ENCODE measurements at regions not wholly inside any gene's neighbourhood (a gene's known extent, or its start where the extent isn't known, plus 50 kb on each side); places are given as distances from the start of the nearest gene placed in this dataset.
"Not testable (repeated sequence)": the region's sequence is repeated elsewhere in the genome, so short reads cannot be mapped to it uniquely, and the experiment has no call there.

DNA sequence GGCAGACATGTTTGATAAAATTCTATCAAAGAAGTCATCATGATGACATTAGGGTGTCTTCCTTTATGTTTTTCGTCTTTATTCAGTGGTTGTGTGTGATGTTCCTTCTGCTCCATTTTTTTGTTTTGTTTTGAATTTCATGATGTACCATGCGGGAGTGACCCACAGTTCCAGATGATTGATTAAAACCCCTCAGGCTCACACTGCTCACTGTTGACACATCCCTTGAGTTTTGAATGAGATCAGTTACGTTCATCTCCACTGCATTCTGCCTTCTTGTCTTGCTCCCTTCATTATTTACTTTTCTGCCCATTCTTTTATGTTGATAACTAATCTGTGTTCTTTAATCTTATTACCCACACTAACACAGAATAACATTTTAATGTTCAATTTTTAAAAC is 421.7 kb upstream of the ANKRD20A1 start:
- TF ChIP-seq POLR2A, EP300 (IDR thresholded peaks at IDR 0.05): not testable (repeated sequence)
